ENCODE measurements at regions not wholly inside any gene's neighbourhood (a gene's known extent, or its start where the extent isn't known, plus 50 kb on each side); places are given as distances from the start of the nearest gene placed in this dataset.

DNA sequence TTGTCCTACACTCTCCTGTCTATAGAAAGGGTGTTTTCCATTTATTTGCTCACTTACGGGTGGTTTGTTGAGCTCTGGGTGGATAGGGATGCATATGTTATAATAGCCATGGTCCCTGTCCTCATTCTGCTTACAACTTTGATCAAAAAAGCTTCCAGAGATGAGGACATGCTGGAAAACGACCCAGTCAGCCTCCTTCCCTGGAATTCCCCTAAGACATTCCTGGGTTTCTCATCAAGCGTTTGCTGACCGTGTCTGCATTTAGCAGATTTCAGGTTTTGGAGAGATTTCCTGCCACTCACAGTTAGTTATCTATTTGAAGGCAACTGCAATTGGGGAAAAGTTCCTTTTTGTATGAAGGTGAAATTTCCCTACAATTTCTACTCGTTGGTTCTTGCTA is 152.8 kb upstream of the AFDN start:
- ATAC-seq (no peak), DNase-seq (no peak)
- Histone ChIP-seq H3K4me1 (peaks cover 30% of the 10 kb centered on the region), H3K36me3 (no peaks in the 10 kb centered on the region), H3K4me3 (no peak overlapping the region), H3K27me3 (peaks cover 20% of the 10 kb centered on the region), H3K27ac (no peak overlapping the region), H3K9me3 (no peaks in the 10 kb centered on the region)
- intact Hi-C loops (cut with DNase I) = no loop called here
- TF ChIP-seq, protein P1, sequence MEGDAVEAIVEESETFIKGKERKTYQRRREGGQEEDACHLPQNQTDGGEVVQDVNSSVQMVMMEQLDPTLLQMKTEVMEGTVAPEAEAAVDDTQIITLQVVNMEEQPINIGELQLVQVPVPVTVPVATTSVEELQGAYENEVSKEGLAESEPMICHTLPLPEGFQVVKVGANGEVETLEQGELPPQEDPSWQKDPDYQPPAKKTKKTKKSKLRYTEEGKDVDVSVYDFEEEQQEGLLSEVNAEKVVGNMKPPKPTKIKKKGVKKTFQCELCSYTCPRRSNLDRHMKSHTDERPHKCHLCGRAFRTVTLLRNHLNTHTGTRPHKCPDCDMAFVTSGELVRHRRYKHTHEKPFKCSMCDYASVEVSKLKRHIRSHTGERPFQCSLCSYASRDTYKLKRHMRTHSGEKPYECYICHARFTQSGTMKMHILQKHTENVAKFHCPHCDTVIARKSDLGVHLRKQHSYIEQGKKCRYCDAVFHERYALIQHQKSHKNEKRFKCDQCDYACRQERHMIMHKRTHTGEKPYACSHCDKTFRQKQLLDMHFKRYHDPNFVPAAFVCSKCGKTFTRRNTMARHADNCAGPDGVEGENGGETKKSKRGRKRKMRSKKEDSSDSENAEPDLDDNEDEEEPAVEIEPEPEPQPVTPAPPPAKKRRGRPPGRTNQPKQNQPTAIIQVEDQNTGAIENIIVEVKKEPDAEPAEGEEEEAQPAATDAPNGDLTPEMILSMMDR (IDR thresholded peaks at IDR 0.05) = no peak

DNA sequence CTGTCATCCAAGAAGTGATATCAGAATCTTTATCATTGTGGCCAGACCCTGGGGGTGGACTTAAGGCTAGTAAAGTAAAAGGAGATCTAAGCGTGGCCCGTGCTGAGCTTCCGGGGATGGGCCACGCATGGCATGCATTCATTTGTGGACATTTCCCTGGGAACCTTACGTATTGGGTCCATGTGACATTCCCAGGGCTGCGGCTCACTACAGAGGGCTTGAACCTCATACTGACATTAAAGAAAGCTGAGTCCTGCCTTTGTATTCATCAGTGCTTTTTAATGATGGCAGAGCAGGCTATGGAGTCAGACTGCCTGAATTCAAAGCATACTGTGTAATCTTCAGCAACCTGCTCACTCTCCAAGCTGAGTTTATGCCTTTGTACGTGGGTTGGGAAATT is 152.2 kb upstream of the AFDN start:
- no peak for DNase-seq
- Histone ChIP-seq H3K9me3 (no peaks in the 10 kb centered on the region), H3K27me3 (peaks cover 25% of the 10 kb centered on the region), H3K36me3 (no peaks in the 10 kb centered on the region), H3K4me1 (peaks cover 31% of the 10 kb centered on the region), H3K4me3 (no peak overlapping the region), H3K27ac (no peak overlapping the region)
- TF ChIP-seq, protein P1 (IDR thresholded peaks at IDR 0.05) = no peak
- intact Hi-C loops (cut with DNase I) = no loop called here
- no peak for ATAC-seq

DNA sequence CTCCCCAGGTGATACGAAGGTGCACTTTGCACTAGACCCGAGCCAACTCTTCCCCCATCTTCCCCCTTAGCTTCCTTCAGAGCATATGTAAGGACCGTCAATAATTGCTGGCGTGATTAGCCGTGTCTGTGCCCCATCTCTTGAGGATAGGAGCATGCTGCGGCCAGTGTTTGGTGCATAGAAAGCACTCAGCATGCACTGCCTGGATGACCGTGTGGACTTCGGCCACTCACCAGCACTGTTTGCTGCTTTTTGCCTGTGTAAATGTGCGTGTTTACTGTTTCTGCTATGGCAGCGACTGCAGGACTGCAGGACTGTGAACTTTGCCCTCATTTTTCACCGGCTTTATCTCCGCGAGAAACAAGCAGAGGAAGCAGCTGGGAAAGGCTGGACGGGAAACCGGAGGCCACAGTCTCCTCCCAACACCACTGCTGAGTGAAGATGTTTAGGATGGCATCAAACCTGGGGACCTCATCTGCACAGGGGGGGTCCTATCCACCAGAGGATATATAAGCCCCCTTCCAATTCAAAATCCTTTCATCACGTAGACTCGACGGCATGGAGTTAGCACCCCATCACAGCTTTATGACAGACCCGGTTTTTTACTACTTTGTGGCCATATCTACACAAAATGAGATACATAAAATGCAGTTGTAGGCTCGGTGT is 150.6 kb upstream of the AFDN start:
- Histone ChIP-seq H3K27ac (peak overlapping the region; percentile 58), H3K4me1 (peaks cover 31% of the 10 kb centered on the region), H3K4me3 (no peak overlapping the region), H3K27me3 (peaks cover 25% of the 10 kb centered on the region), H3K9me3 (no peaks in the 10 kb centered on the region), H3K36me3 (no peaks in the 10 kb centered on the region)
- DNase-seq (peak; percentile 13), ATAC-seq (peak; percentile 59)
- intact Hi-C loops (cut with DNase I) = no loop called here
- TF ChIP-seq, protein P1 (IDR thresholded peaks at IDR 0.05) = no peak

DNA sequence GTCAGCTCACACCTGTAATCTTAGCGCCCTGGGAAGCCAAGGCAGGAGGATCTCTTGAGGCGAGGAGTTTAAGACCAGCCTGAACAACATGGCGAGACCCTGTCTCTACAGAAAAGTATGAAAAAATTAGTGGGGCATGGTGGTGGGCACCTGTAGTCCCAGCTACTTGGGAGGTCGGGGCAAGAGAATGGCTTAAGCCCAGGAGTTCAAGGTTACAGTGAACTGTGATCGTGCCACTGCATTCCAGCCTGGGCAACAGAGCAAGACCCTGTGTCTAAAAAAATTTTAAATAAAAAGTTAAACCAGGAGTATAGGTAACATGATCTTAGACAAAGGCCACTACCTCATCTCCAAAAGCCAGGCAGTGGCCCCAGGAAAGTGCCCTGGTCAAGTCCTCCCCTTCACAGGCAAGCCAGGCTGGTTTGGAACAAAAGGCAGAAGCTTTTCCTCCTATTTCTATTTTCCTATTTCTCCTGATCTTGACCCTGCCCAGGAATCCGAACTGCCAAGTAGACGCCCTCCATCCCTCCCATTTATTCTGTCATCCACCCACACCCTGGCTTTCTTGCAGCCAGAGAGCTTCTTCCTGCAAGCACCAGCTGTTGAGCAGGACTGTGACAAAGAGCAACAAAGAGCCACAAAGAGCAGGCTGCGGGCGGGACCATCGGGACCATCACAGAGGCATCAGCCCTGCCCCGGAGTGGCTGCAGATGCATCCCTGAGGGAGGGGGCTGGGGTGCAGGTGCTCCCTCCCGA is 149.9 kb upstream of the AFDN start:
- TF ChIP-seq, protein P1 (IDR thresholded peaks at IDR 0.05) = no peak
- Histone ChIP-seq H3K27me3 (peaks cover 25% of the 10 kb centered on the region), H3K27ac (peak overlapping the region; percentile 36), H3K9me3 (no peaks in the 10 kb centered on the region), H3K36me3 (no peaks in the 10 kb centered on the region), H3K4me3 (no peak overlapping the region), H3K4me1 (peaks cover 31% of the 10 kb centered on the region)
- intact Hi-C loops (cut with DNase I) = no loop called here
- DNase-seq (peak; percentile 49), ATAC-seq (no peak)

GRCh38 chr6:167677422-167677789 is 149.3 kb upstream of the AFDN start:
- Histone ChIP-seq H3K4me3 (no peak overlapping the region), H3K27ac (no peak overlapping the region), H3K4me1 (peaks cover 34% of the 10 kb centered on the region), H3K9me3 (no peaks in the 10 kb centered on the region), H3K27me3 (peaks cover 25% of the 10 kb centered on the region), H3K36me3 (no peaks in the 10 kb centered on the region)
- ATAC-seq (no peak), DNase-seq (no peak)
- TF ChIP-seq, protein P1 (IDR thresholded peaks at IDR 0.05) = no peak
- intact Hi-C loops (cut with DNase I) = no loop called here

Data from upper lobe of right lung (tissue), 1 donor.